Stimulated activated naive CD4-positive, alpha-beta T cell (primary cell): ENCODE measurements at regions not wholly inside any gene's neighbourhood (a gene's known extent, or its start where the extent isn't known, plus 50 kb on each side); places are given as distances from the start of the nearest gene placed in this dataset.

Experiments
- DNase-seq, 6 experiments: peaks; one replicate each; lab custom pipeline; 2025; lab: John Stamatoyannopoulos, UW

GRCh38 chr9:103919605-103920209 lies 174.4 kb upstream of the SMC2 start:
- no peak for DNase-seq

GRCh38 chr9:103928442-103928841 lies 165.7 kb upstream of the SMC2 start:
- DNase-seq, result no peak

- DNase-seq, result no peak
These were observed 153.0 kb upstream of the SMC2 start for GRCh38 chr9:103941104-103941503.

- DNase-seq, result no peak
These were observed 151.9 kb upstream of the SMC2 start for GRCh38 chr9:103942200-103942599.

GRCh38 chr9:103942651-103943050 lies 151.5 kb upstream of the SMC2 start:
- DNase-seq, result no peak

GRCh38 chr9:103949096-103949495 lies 145.0 kb upstream of the SMC2 start:
- no peak for DNase-seq

GRCh38 chr9:103977163-103977562 lies 116.9 kb upstream of the SMC2 start:
- DNase-seq, result no peak

GRCh38 chr9:103978396-103978795 lies 115.7 kb upstream of the SMC2 start:
- DNase-seq, result no peak

GRCh38 chr9:103981912-103982311 lies 112.2 kb upstream of the SMC2 start:
- DNase-seq, result no peak

- DNase-seq, result no peak
These were observed 109.0 kb upstream of the SMC2 start for GRCh38 chr9:103985077-103985476.

GRCh38 chr9:103988821-103989220 lies 105.3 kb upstream of the SMC2 start:
- DNase-seq, result no peak

- no peak for DNase-seq
These were observed 103.8 kb upstream of the SMC2 start for GRCh38 chr9:103990311-103990710.

- DNase-seq, result no peak
These were observed 103.1 kb upstream of the SMC2 start for GRCh38 chr9:103991001-103991400.

- no peak for DNase-seq
These were observed 102.4 kb upstream of the SMC2 start for GRCh38 chr9:103991698-103992097.

- DNase-seq, result no peak
These were observed 101.0 kb upstream of the SMC2 start for GRCh38 chr9:103992938-103993579.

- DNase-seq, result no peak
These were observed 96.2 kb upstream of the SMC2 start for GRCh38 chr9:103997856-103998370.

GRCh38 chr9:103999375-104000062 lies 94.6 kb upstream of the SMC2 start:
- DNase-seq, result no peak

- DNase-seq, result no peak
These were observed 84.3 kb upstream of the SMC2 start for GRCh38 chr9:104009826-104010225.

- no peak for DNase-seq
These were observed 72.0 kb upstream of the SMC2 start for GRCh38 chr9:104022083-104022482.

GRCh38 chr9:104025104-104025503 lies 69.0 kb upstream of the SMC2 start:
- no peak for DNase-seq

GRCh38 chr9:104025945-104026344 lies 68.2 kb upstream of the SMC2 start:
- DNase-seq, result no peak

- DNase-seq, result no peak
These were observed 66.8 kb upstream of the SMC2 start for GRCh38 chr9:104027295-104027694.

- no peak for DNase-seq
These were observed 65.3 kb upstream of the SMC2 start for GRCh38 chr9:104028827-104029226.
